A549 (cell line): ENCODE measurements at regions not wholly inside any gene's neighbourhood (a gene's known extent, or its start where the extent isn't known, plus 50 kb on each side); places are given as distances from the start of the nearest gene placed in this dataset.
"Not testable (repeated sequence)": the region's sequence is repeated elsewhere in the genome, so short reads cannot be mapped to it uniquely, and the experiment has no call there.

ENCODE experiments used
- ATAC-seq, 2 experiments: fragments of 200-7000 bp in 1 of 2; fragments of >200 bp in 1 of 2; cut with Nextera tagmentation in 1 of 2; cut with Tn5 transposase in 1 of 2; 3 replicates each; pipeline versions ENCODE4 v1.8.0 to v1.9.1; 2018 to 2020; ENCODE audit warnings: mild to moderate bottlenecking in 1 of 2, moderate library complexity in 1 of 2
- CTCF ChIA-PET: fragments of 300-600 bp; sonication (Branson Sonifier 250); formaldehyde crosslinking; extraction: SDS; loops from one replicate; lab custom pipeline; 2021; ENCODE audit warnings: antibody characterized with exemption, inconsistent platforms; lab: Yijun Ruan, JAX
- POLR2A ChIA-PET: fragments of 350-600 bp; formaldehyde crosslinking; extraction: SDS; loops from one replicate; lab custom pipeline; 2021; ENCODE audit warnings: antibody characterized with exemption, inconsistent platforms; lab: Yijun Ruan, JAX
- DNase-seq, 2 experiments: peaks; one replicate each; pipeline versions ENCODE4 v3.0.0 to v3.0.0-alpha.2; 2011 to 2016; ENCODE audit warnings: low read depth in 1 of 2, low spot score in 1 of 2
- FAIRE-seq: peaks from 2 replicates; lab custom pipeline; 2011; peaks lifted over from hg19 to GRCh38; lab: Jason Lieb, UNC
- H3K27ac ChIP-seq, 2 experiments: fragments of >200 bp; sonication (Bioruptor Twin); formaldehyde crosslinking; 3 replicates each; pipeline ENCODE4 v1.5.1; 2016 to 2017
- H3K4me1 ChIP-seq: fragments of >200 bp; sonication (Bioruptor Twin); formaldehyde crosslinking; 3 replicates; pipeline ENCODE4 v1.6.1; 2016
- H3K4me2 ChIP-seq: fragments of >200 bp; sonication (Bioruptor Twin); formaldehyde crosslinking; 3 replicates; pipeline ENCODE4 v1.6.1; 2016
- H3K4me3 ChIP-seq: fragments of >200 bp; sonication (Bioruptor Twin); formaldehyde crosslinking; 3 replicates; pipeline ENCODE4 v1.5.1; 2016
- H3K9me3 ChIP-seq: fragments of >200 bp; sonication (Bioruptor Twin); formaldehyde crosslinking; 3 replicates; pipeline ENCODE4 v1.6.1; 2016
- EHMT2 ChIP-seq: fragments of 200-600 bp; sonication (generic); IDR thresholded peaks from 2 replicates; pipeline ENCODE4 v1.6.1; 2016; ENCODE audit warnings: antibody characterized with exemption, low read depth, mild to moderate bottlenecking, moderate library complexity
- ESRRA ChIP-seq: fragments of 150-350 bp; IDR thresholded peaks from 2 replicates; pipeline ENCODE4 v1.6.1; 2014; ENCODE audit warnings: mild to moderate bottlenecking, low read length, borderline replicate concordance
- FOSB ChIP-seq: fragments of 250-450 bp; sonication (Bioruptor Pico); IDR thresholded peaks from 2 replicates; pipeline ENCODE4 v1.5.0; 2020; ENCODE audit warnings: mild to moderate bottlenecking, moderate library complexity
- GATA3 ChIP-seq: IDR thresholded peaks from 2 replicates; pipeline ENCODE4 v1.6.1; 2012; ENCODE audit warnings: borderline replicate concordance
- HOXB13 ChIP-seq: fragments of 250-450 bp; sonication (Bioruptor Pico); IDR thresholded peaks from 2 replicates; pipeline ENCODE4 v1.5.0; 2020; ENCODE audit warnings: low read depth, mild to moderate bottlenecking, moderate library complexity
- KDM5A ChIP-seq: fragments of 200-600 bp; sonication (generic); IDR thresholded peaks from 2 replicates; pipeline ENCODE4 v1.6.1; 2016; ENCODE audit warnings: antibody characterized with exemption, mild to moderate bottlenecking
- MAZ ChIP-seq: fragments of 150-350 bp; IDR thresholded peaks from 2 replicates; pipeline ENCODE4 v1.6.1; 2014; ENCODE audit warnings: antibody characterized with exemption, low read depth, low read length, borderline replicate concordance
- RAD21 ChIP-seq, 2 experiments: fragments of >200 bp in 1 of 2; sonication (Bioruptor Twin) in 1 of 2; formaldehyde crosslinking in 1 of 2; IDR thresholded peaks in 1 of 2; conservative IDR thresholded peaks in 1 of 2; 2 replicates in 1 of 2; 3 replicates in 1 of 2; pipeline ENCODE4 v1.6.1; 2012 to 2018; ENCODE audit warnings: inconsistent platforms in 1 of 2
- RNF2 ChIP-seq: fragments of 200-600 bp; sonication (generic); IDR thresholded peaks from 2 replicates; pipeline ENCODE4 v1.6.1; 2016; ENCODE audit warnings: low read depth, mild to moderate bottlenecking, antibody characterized with exemption, moderate library complexity, borderline replicate concordance
- TFCP2L1 ChIP-seq: fragments of 250-450 bp; sonication (Bioruptor Pico); IDR thresholded peaks from 2 replicates; pipeline ENCODE4 v1.5.0; 2021; ENCODE audit warnings: mild to moderate bottlenecking
- ZC3H11A ChIP-seq: fragments of 450-650 bp; IDR thresholded peaks from 2 replicates; pipeline ENCODE4 v1.6.1; 2014; ENCODE audit warnings: antibody characterized with exemption, mild to moderate bottlenecking
- WGBS: methylation state at CpG from one replicate; pipeline ENCODE4 v1.1.6; 2017; ENCODE audit errors: missing lambda C conversion rate; 5-methylcytosine and 5-hydroxymethylcytosine counted together

- peak in 1 of 2 experiments; percentile 3 for DNase-seq
- H3K4me3 ChIP-seq, H3K4me2 ChIP-seq, H3K27ac ChIP-seq, POLR2A ChIA-PET, H3K9me3 ChIP-seq, H3K4me1 ChIP-seq, FAIRE-seq, CTCF ChIA-PET: not testable (repeated sequence)
- WGBS = 4% methylated on average over 5 of the region's 5 CpGs
- 0 out of 6 replicates have a peak, but pooled peaks of 1 of the 2 experiments have one; percentile 39 for ATAC-seq
Measured at GRCh38 chr21:10270211-10270610, 251.2 kb upstream of the TPTE start.

GRCh38 chr21:10271666-10272207 is 249.6 kb upstream of the TPTE start:
- whole genome bisulfite sequencing = 34% methylated on average over 4 of the region's 4 CpGs
- H3K9me3 ChIP-seq, H3K4me1 ChIP-seq, H3K27ac ChIP-seq, CTCF ChIA-PET, DNase-seq, POLR2A ChIA-PET, H3K4me3 ChIP-seq, H3K4me2 ChIP-seq, ATAC-seq, FAIRE-seq: not testable (repeated sequence)

- CTCF ChIA-PET = no interaction called here
- no peak overlapping the region for H3K4me3 ChIP-seq
- 13% methylated on average over 5 of the region's 5 CpGs for WGBS
- TF ChIP-seq FOSB (CRISPR knock-in tag) = no peak
- TF ChIP-seq EHMT2 = no peak
- no peak for TF ChIP-seq MAZ
- TF ChIP-seq, all 56 proteins: peak for 0
- Histone ChIP-seq H3K9me3 (0 out of 3 replicates have a peak, but pooled peaks cover 3% of the 10 kb centered on the region), H3K4me2 (no peak overlapping the region), H3K27ac (no peak overlapping the region), H3K4me1 (no peaks in the 10 kb centered on the region)
- POLR2A ChIA-PET = no interaction called here
- FAIRE-seq = no peak
- ATAC-seq = peak in 1 of 2 experiments; percentile 47; a peak in 1 of 6 replicates
- peak in 1 of 2 experiments; percentile 17 for DNase-seq
Measured at GRCh38 chr21:10272216-10272615, 249.2 kb upstream of the TPTE start.

GRCh38 chr21:10273196-10273595 is 248.2 kb upstream of the TPTE start:
- 0 out of 3 replicates have a peak, but pooled peaks cover 3% of the 10 kb centered on the region for H3K9me3 ChIP-seq
- POLR2A ChIA-PET = no interaction called here
- TF ChIP-seq ZC3H11A (no peak), TFCP2L1 (CRISPR knock-in tag) (no peak), GATA3 (no peak), KDM5A (0 out of 2 replicates have a peak, but pooled peaks have one; percentile 3), RNF2 (no peak), HOXB13 (CRISPR knock-in tag) (no peak), ESRRA (no peak), RAD21 (conservative IDR thresholded peaks at IDR 0.05 in 1 of 2, IDR thresholded peaks at IDR 0.05 in 1 of 2) (no peak)
- TF ChIP-seq, all 56 proteins: peak for 1
- Histone ChIP-seq H3K4me1 (no peaks in the 10 kb centered on the region), H3K27ac (no peak overlapping the region), H3K4me3 (no peak overlapping the region), H3K4me2 (no peak overlapping the region)
- CTCF ChIA-PET = no interaction called here
- DNase-seq (no peak), FAIRE-seq (no peak), ATAC-seq (no peak)
- 24% methylated on average over 2 of the region's 2 CpGs for WGBS

GRCh38 chr21:10273794-10274338 is 247.5 kb upstream of the TPTE start:
- CTCF ChIA-PET, H3K9me3 ChIP-seq, H3K4me3 ChIP-seq, H3K4me2 ChIP-seq, FAIRE-seq, H3K4me1 ChIP-seq, DNase-seq, POLR2A ChIA-PET, H3K27ac ChIP-seq: not testable (repeated sequence)
- 10% methylated on average over 3 of the region's 3 CpGs for WGBS
- peak in 1 of 2 experiments; percentile 56; a peak in 2 of 6 replicates for ATAC-seq
